ENCODE measurements at regions not wholly inside any gene's neighbourhood (a gene's known extent, or its start where the extent isn't known, plus 50 kb on each side); places are given as distances from the start of the nearest gene placed in this dataset.

DNA sequence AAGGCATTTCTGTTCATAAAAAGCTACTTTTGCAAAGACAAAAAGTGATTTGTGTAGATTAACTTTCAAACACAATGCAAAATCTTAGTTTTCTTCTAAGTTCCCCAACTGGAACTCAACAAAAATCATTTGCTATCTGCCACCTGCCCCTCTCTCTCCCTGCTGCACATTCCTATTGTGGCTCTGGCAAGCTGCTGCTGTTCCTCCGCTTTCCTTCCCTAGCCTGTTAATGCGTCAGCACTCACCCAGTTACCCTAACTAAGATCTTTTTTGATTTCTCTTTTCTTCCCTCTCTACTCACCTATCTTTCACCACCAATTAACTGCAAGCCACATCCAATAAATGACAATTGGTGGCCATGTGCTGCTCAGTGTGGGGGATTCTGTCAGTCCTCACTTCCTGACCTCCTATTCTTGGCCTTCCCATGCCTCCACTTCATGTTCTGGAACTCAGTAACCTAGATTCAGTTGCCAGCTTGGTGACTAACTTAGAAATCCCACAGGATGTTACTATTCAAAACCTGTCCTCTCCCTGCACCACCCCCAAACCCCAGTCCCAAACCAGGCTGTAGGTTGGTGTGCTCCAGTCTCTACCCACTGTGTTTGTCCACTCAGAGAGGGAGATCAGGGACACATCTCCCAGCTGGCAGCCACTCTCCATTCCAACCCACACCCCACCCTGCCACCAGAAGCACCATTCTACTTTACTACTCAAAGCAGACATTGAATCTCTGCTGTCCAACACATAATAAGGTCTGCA, 140.2 kb upstream of the CTTNBP2 start:
- no peak overlapping the region for H2AFZ ChIP-seq (ENCODE audit: low read length)

DNA sequence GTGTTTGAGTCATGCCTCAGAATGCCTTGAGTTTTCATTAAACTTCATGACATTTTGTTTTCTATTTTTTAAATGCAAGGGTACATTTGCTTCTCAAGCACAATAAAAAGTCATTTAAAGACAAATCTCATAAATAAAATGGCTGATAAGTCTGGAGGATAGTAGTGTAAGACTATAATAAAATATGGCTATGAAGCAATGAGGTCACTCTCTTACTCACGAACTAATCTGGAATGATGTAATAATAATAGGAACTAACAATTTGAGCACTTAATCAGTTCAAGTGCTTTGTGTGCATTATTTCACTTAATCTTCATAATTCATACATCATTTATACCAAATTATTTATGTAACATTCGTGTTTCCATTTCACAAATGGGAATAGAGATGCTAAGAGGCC, 149.3 kb upstream of the CTTNBP2 start:
- Histone ChIP-seq H3K4me2 (ENCODE audit: low read depth, low read length) (no peak overlapping the region), H4K20me1 (ENCODE audit: insufficient read depth, low read length) (no peaks in the 10 kb centered on the region), H3K4me1 (ENCODE audit: low read length) (no peaks in the 10 kb centered on the region), H3K79me2 (ENCODE audit: low read length) (no peaks in the 10 kb centered on the region), H3K9me2 (replicated peaks; ENCODE audit: insufficient read depth, low read length) (no peaks in the 10 kb centered on the region), H3K9ac (ENCODE audit: low read length) (no peak overlapping the region), H3K27me3 (replicated peaks; ENCODE audit: insufficient read depth, low read length) (no peaks in the 10 kb centered on the region), H3K4me3 (ENCODE audit: low read length) (no peak overlapping the region), H3F3A (ENCODE audit: insufficient read depth, low read length) (no peaks in the 10 kb centered on the region), H3K27ac (ENCODE audit: low read length) (no peak overlapping the region), H3K9me3 (replicated peaks; ENCODE audit: insufficient read depth, low read length) (no peaks in the 10 kb centered on the region), H2AFZ (ENCODE audit: low read length) (no peak overlapping the region), H3K36me3 (replicated peaks; ENCODE audit: insufficient read depth, low read length) (no peaks in the 10 kb centered on the region)
- TF ChIP-seq EZH2phosphoT487 (IDR thresholded peaks at IDR 0.05; ENCODE audit: low read length) (no peak), EZH2 (optimal IDR thresholded peaks at IDR 0.05; ENCODE audit: low read depth, low read length) (no peak)
- TF ChIP-seq, protein P1, sequence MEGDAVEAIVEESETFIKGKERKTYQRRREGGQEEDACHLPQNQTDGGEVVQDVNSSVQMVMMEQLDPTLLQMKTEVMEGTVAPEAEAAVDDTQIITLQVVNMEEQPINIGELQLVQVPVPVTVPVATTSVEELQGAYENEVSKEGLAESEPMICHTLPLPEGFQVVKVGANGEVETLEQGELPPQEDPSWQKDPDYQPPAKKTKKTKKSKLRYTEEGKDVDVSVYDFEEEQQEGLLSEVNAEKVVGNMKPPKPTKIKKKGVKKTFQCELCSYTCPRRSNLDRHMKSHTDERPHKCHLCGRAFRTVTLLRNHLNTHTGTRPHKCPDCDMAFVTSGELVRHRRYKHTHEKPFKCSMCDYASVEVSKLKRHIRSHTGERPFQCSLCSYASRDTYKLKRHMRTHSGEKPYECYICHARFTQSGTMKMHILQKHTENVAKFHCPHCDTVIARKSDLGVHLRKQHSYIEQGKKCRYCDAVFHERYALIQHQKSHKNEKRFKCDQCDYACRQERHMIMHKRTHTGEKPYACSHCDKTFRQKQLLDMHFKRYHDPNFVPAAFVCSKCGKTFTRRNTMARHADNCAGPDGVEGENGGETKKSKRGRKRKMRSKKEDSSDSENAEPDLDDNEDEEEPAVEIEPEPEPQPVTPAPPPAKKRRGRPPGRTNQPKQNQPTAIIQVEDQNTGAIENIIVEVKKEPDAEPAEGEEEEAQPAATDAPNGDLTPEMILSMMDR (IDR thresholded peaks at IDR 0.05; ENCODE audit: low read length) = no peak
- no peak for DNase-seq

More for the DNA sequence above, 140.2 kb upstream of the CTTNBP2 start:
- Histone ChIP-seq H3K9ac (ENCODE audit: low read length) (no peak overlapping the region), H3K9me3 (replicated peaks; ENCODE audit: insufficient read depth, low read length) (no peaks in the 10 kb centered on the region), H3K9me2 (replicated peaks; ENCODE audit: insufficient read depth, low read length) (no peaks in the 10 kb centered on the region), H3K27ac (ENCODE audit: low read length) (no peak overlapping the region), H3K4me2 (ENCODE audit: low read depth, low read length) (no peak overlapping the region), H3K79me2 (ENCODE audit: low read length) (no peaks in the 10 kb centered on the region), H3K4me1 (ENCODE audit: low read length) (no peaks in the 10 kb centered on the region), H3K36me3 (replicated peaks; ENCODE audit: insufficient read depth, low read length) (no peaks in the 10 kb centered on the region), H3K27me3 (replicated peaks; ENCODE audit: insufficient read depth, low read length) (no peaks in the 10 kb centered on the region), H4K20me1 (ENCODE audit: insufficient read depth, low read length) (no peaks in the 10 kb centered on the region), H3K4me3 (ENCODE audit: low read length) (no peak overlapping the region), H3F3A (ENCODE audit: insufficient read depth, low read length) (no peaks in the 10 kb centered on the region)
- no peak for DNase-seq
- TF ChIP-seq EZH2 (optimal IDR thresholded peaks at IDR 0.05; ENCODE audit: low read depth, low read length) (no peak), EZH2phosphoT487 (IDR thresholded peaks at IDR 0.05; ENCODE audit: low read length) (no peak)

DNA sequence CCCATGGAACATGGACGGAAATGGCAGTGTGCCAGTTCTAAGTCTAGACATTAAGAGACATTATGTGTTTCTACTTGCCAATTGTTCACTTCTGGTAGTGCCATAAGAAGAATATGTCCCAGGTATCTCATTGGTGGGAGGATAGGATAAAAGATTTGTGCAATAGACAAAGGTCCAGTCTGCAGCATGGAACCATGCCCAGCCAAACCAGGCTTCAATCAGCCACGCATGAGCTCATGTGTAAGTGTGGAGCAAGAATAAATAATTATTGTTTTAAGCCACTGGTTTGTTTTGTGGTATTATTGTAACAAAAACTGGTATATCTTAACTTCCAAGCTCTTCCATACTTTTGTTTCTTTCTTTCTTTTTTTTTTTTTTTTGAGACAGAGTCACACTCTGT, 153.6 kb upstream of the CTTNBP2 start:
- Histone ChIP-seq H3K4me3 (ENCODE audit: low read length) (no peak overlapping the region), H3K9me2 (replicated peaks; ENCODE audit: insufficient read depth, low read length) (no peaks in the 10 kb centered on the region)

More for the DNA sequence above, 153.6 kb upstream of the CTTNBP2 start:
- Histone ChIP-seq H2AFZ (ENCODE audit: low read length) (no peak overlapping the region), H3K4me2 (ENCODE audit: low read depth, low read length) (no peak overlapping the region), H4K20me1 (ENCODE audit: insufficient read depth, low read length) (no peaks in the 10 kb centered on the region), H3K9me3 (replicated peaks; ENCODE audit: insufficient read depth, low read length) (no peaks in the 10 kb centered on the region), H3K27me3 (replicated peaks; ENCODE audit: insufficient read depth, low read length) (no peaks in the 10 kb centered on the region), H3K79me2 (ENCODE audit: low read length) (no peaks in the 10 kb centered on the region), H3K36me3 (replicated peaks; ENCODE audit: insufficient read depth, low read length) (no peaks in the 10 kb centered on the region), H3F3A (ENCODE audit: insufficient read depth, low read length) (no peaks in the 10 kb centered on the region), H3K9ac (ENCODE audit: low read length) (no peak overlapping the region), H3K4me1 (ENCODE audit: low read length) (no peaks in the 10 kb centered on the region), H3K27ac (ENCODE audit: low read length) (no peak overlapping the region)
- TF ChIP-seq EZH2 (optimal IDR thresholded peaks at IDR 0.05; ENCODE audit: low read depth, low read length) (no peak), EZH2phosphoT487 (IDR thresholded peaks at IDR 0.05; ENCODE audit: low read length) (no peak)
- TF ChIP-seq, protein P1 (IDR thresholded peaks at IDR 0.05; ENCODE audit: low read length) = no peak
- DNase-seq = no peak

All from MM.1S (cell line).